ENCODE measurements at regions not wholly inside any gene's neighbourhood (a gene's known extent, or its start where the extent isn't known, plus 50 kb on each side); places are given as distances from the start of the nearest gene placed in this dataset.

DNA sequence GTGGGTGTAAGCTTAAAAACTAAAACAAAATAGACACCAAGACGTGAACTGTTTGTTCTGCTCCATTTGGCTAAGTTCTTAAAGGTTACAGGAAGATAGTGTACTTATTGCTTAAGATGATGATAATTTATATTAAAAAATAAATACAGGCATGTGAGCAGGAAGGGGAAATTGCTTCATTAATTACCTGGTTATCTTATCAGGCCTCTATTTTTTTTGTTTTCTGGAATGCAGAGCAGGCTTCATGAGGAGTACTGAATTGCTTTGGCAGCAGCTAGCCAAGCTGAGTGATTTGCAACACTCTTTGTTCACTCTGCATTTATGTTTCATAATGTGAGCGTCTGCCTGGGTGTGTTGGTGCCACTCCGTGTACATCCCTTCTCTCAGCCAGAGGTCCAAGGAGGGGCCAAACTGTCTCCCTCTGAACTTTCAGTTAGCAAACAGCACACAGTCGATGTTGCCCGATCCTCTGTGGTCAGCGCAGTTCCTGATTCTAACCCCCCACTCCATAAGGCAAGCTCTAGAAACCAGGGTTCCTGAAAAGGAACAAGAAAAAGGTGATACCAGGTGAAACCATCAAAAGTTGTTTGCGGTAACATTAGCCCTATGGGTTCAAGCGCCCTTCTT, 348.2 kb downstream of the SPRY1 start:
- TF ChIP-seq, protein P1, sequence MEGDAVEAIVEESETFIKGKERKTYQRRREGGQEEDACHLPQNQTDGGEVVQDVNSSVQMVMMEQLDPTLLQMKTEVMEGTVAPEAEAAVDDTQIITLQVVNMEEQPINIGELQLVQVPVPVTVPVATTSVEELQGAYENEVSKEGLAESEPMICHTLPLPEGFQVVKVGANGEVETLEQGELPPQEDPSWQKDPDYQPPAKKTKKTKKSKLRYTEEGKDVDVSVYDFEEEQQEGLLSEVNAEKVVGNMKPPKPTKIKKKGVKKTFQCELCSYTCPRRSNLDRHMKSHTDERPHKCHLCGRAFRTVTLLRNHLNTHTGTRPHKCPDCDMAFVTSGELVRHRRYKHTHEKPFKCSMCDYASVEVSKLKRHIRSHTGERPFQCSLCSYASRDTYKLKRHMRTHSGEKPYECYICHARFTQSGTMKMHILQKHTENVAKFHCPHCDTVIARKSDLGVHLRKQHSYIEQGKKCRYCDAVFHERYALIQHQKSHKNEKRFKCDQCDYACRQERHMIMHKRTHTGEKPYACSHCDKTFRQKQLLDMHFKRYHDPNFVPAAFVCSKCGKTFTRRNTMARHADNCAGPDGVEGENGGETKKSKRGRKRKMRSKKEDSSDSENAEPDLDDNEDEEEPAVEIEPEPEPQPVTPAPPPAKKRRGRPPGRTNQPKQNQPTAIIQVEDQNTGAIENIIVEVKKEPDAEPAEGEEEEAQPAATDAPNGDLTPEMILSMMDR (conservative IDR thresholded peaks at IDR 0.05; ENCODE audit: low read length): no peak
- peak; percentile 16 for DNase-seq (ENCODE audit: low read depth)
- H3K4me3 ChIP-seq (ENCODE audit: low read length): no peak overlapping the region

DNA sequence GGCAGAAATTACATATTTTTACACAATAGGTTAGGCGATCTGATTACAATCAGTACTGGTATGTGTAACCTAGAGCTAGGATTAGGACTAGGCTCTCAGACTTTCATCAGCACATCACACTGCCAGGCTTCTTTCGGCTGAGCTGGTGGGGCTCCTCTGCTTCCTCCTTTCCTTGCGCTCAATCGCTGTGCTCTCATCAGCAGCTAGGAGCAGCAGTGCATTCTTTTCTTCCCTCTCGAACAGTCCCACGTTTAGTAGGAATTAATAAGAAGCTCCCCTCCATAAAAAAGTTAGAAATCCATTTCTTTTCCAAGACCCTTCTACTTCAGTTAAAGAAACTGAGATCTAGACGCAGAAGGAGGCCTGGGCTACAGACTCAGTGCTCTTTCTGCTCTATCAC, 350.4 kb downstream of the SPRY1 start:
- TF ChIP-seq, protein P1 (conservative IDR thresholded peaks at IDR 0.05; ENCODE audit: low read length): no peak
- no peak for DNase-seq (ENCODE audit: low read depth)
- H3K4me3 ChIP-seq (ENCODE audit: low read length): no peak overlapping the region

DNA sequence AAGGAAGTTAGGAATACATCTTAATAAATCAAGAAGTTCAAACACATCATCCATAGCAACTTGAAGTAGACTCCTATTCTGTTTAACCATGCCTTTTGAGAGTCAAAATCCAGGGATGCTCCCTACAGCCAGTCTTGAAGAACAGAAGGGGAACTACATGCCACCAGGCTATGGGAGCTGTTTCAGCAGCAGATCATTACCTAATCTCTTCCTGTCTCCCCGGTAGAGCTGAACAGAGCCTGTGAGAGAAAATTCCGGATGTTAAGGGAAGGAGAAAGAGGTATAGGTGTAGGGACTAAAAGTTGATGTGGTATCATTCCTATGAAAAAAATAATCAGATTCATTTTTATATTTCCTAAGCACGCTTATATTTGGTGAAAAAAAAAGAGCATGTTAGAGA, 352.2 kb downstream of the SPRY1 start:
- DNase-seq (ENCODE audit: low read depth): no peak
- TF ChIP-seq, protein P1 (conservative IDR thresholded peaks at IDR 0.05; ENCODE audit: low read length): no peak
- H3K4me3 ChIP-seq (ENCODE audit: low read length): no peak overlapping the region

DNA sequence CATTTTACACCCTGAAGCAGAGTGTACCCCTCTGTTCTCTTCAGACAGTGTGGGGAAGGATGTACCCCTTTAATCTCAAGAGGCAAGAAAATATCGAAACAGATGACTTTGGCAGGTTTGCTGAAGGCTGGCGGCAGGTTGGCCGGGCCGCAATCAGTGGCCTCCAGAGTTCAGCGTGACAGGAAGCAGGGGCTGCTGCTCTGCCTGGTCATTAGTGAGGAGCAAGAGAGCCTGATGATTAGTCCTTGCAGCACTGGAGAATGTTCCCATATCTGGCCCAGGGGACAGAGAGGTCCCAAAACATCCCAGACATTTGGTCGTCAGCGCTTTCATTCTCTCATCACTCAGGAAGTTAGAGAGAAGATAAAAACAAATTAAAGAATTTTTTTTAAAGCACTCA, 352.8 kb downstream of the SPRY1 start:
- H3K4me3 ChIP-seq (ENCODE audit: low read length): no peak overlapping the region
- TF ChIP-seq, protein P1 (conservative IDR thresholded peaks at IDR 0.05; ENCODE audit: low read length): no peak
- no peak for DNase-seq (ENCODE audit: low read depth)

DNA sequence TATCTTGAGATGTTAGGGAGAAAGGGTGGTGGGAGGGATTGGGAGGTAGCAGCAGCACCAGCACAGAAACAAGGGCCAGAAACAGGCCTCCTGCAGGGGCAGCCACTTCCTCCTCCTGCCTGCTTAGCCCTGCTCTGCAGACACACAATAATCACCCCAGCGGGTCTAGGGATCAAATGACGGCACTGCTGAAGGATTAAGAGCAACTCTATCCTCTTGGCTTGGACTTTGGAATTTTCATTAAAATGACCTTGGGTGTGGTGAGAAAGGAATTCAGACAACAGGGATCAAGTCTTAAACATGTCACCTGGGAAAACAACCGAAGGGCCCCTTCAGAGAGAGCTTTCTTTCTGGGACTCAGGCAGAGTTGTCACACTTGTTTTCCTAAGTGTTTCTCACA, 353.4 kb downstream of the SPRY1 start:
- no peak overlapping the region for H3K4me3 ChIP-seq (ENCODE audit: low read length)
- TF ChIP-seq, protein P1 (conservative IDR thresholded peaks at IDR 0.05; ENCODE audit: low read length): no peak
- no peak for DNase-seq (ENCODE audit: low read depth)

DNA sequence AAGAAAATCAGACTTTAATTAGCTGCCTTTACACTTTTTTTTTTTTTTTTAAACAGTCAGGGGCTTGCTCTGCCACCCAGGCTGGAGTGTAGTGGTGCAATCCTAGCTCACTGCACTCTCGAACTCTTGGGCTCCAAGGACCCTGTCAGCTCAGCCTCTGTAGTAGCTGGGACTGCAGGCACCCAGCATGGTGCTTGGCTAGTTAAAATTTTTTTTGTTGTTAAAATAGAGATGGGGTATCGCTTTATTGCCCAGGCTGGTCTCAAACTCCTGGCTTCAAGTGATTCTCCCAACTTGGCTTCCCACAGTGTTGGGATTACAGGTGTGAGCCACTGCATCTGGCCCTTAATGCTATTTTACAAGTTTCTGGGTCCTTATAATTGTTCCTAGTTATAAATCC, 359.1 kb downstream of the SPRY1 start:
- H3K4me3 ChIP-seq (ENCODE audit: low read length): no peak overlapping the region
- TF ChIP-seq, protein P1 (conservative IDR thresholded peaks at IDR 0.05; ENCODE audit: low read length): no peak
- no peak for DNase-seq (ENCODE audit: low read depth)

DNA sequence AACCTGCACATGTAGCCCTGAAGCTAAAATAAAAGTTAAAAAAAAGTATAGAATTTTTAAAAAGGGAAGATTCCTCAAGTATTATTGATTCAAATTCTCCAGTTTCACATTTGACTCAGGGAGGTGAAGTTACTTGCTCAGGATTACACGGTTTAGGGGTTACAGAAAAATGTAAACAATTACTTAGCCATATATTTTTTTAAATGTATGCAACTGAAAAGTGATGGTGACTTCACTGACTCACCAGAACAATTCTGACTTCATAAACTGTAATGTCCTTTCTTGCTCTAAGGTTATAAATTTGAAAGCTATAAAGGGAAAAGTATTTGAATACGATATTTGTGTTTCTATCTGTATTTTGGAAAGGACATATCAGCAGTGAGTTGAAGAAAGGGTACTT, 371.2 kb downstream of the SPRY1 start:
- TF ChIP-seq, protein P1 (conservative IDR thresholded peaks at IDR 0.05; ENCODE audit: low read length): no peak
- no peak overlapping the region for H3K4me3 ChIP-seq (ENCODE audit: low read length)
- no peak for DNase-seq (ENCODE audit: low read depth)
